ENCODE measurements at regions not wholly inside any gene's neighbourhood (a gene's known extent, or its start where the extent isn't known, plus 50 kb on each side); places are given as distances from the start of the nearest gene placed in this dataset.
"Not testable (repeated sequence)": the region's sequence is repeated elsewhere in the genome, so short reads cannot be mapped to it uniquely, and the experiment has no call there.

DNA sequence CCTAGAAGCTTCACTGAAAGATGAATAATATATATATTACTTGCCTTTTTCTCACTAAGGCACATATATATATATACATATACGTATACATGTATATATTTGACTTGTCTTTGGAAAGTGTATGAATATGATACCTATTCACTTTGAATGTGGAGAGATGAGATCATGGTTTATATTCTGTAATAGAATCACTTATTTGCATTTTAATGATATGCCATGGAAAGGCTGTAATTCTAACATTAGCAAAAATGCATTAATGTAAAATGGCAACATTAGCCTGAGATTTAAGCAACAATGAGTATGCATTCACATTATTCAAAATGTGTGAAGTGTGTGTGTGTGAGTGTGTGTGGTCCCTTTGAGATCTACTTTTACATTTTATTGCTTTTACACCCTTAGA, 54.5 kb upstream of the PRKD1 start:
- DNase-seq (ENCODE audit: low spot score) = no peak

DNA sequence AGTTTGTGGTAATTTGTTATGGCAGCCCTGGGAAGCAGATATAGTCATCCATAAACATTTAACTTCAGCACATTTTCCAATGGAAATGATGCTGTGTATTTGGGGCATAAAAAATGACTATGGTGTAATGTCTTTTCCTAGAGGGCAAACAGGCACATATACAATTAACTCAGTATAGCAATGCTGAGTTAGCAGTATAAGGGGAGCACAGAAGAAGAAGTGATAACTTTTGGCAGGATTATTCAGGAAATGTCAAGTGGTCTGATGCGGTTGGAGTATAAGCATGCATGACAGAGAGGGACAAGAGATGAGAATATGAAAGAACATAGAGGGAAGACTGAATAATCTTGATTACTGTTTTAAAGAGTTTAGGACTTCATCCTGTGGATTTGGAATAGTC, 55.3 kb upstream of the PRKD1 start:
- DNase-seq (ENCODE audit: low spot score) = no peak

DNA sequence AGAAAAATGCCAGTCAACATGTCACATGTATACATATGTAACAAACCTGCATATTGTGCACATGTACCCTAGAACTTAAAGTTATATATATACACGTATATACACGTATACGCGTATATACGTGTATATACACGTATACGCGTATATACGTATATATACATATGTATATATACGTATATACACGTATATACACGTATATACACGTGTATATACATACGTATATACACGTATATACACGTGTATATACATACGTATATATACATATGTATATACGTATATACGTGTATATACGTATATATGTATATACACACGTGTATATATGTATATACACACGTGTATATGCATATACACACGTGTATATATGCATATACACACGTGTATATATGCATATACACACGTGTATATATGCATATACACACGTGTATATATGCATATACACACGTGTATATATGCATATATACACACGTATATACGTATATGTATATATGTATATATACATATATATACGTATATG, 62.8 kb upstream of the PRKD1 start:
- not testable (repeated sequence) for DNase-seq (ENCODE audit: low spot score)

DNA sequence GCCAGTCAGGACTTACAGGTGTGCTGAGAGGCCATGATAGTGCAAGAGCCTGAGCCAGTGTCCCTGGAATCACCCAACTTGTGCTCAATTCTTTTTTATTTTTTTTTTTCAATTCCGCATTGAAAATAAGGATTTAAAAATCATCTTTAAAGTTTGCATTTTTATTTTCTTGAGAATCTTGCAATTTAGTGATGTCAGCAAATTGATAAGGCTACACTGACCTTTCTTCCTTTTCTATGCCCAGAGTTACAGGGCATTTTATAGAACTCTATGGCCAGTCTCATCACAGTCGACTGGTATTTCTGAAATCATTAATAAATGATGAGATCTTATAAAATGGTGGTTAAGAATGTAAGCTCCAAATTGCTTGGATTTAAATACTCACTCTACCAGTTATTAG, 63.3 kb upstream of the PRKD1 start:
- no peak for DNase-seq (ENCODE audit: low spot score)

DNA sequence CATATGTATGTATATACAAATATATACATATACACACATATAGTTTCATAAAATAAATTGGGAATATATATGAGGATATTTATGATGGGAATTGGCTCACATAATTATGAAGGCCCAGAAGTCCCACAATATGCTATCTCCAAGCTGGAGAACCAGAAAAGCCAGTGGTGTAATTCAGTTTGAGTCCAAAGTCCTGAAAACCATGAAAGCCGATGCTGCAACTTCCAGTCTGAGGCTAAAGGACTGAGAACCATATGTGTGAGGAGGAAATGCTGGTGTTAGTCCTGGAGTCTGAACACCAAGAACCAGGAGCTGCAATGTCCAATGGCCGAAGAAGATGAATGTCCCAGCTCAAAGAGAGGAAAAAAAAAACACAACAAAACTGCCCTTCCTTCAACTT, 65.5 kb upstream of the PRKD1 start:
- DNase-seq (ENCODE audit: low spot score) = no peak

DNA sequence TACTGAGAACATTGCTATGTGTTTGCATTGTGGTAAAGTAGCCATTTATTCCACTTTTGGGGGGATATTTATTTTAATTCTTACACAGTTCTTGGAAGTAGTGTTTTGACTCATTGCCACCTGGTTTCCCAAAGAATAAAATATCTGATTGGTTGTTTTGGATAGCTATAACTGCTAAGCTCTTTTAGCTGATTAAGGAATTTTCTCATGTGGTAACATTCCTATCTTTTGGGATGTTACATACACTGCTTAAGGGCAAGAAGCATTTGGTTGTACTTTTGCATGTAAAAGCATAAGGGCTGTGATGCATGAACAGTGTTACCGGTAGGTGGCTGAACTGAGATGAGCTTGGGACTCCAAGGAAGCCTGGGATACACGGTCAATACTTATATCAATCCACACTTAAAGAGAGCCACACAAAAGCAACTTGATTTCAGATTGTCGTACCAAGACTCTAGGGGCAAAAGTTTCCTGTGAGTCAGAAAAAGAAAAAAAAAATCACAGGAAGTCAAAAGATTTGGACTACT, 71.4 kb upstream of the PRKD1 start:
- DNase-seq (ENCODE audit: low spot score) = no peak

DNA sequence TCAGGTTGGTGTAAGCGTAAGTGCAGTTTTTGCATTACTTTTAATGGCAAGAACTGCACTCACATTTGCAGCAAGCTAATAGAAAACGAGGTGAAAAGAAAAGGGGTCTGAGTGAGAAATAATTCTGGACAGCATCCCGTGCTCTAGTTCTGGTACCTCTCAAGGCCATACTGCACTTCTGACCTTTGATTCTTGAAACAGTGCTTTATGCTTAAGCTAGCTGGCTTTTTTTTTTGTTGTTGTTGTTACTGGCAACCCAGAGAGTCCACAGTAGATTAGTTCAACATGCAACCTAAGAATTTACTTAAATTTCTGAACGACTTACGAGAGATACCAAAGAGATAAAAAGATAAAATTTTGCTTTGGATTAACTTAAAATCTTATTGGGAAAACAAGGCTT, 75.2 kb upstream of the PRKD1 start:
- DNase-seq (ENCODE audit: low spot score) = no peak

DNA sequence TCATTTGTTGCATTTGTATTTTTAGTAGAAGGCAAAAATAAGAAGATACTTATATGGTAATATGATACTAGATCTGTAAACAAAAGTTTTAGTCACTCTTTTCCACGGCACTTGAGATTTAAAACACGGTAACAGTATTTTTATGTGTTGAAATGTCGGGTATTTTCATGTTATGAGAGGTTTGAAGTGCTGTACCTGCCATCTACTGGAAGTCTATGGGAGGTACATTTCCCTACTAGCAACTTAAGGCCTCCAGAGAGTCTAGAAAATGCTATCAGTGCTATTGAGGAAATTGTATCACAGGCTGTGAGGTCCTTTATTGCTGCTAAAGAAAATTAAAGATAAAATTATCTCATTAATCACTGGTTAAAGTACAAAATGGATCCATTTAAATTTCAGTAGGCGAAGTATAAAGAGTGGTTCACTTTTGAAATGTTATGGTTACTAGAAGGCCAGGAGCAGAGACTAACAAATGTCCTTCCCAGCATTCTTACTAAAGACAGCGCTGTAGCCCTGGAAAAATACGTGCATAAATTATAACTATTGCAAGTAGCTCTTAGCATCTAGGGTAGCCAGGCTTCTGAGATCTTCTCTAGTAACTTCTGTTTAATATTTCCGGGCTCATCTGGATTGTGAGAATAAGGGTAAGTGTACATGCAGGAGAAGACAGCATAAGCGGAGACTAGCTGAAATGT, 77.6 kb upstream of the PRKD1 start:
- DNase-seq (ENCODE audit: low spot score) = peak; percentile 60

DNA sequence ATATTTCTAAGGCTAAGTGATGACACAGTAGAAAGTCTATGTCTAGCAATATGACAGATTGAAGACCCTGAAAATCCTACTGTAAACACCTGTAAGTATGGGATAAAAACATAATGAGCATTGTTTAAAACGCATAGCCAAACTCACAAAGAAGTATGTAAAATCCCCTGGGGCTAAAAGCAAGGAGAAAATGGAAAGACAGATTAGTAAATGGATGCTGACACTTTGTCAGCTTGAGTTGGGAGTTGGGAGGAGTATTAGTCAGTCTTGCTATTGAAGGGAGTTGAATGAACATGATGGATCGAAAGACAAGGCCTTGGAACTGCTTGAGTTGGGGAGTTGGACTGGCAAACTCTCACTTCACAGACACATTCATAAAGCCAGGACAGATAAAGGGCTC, 79.0 kb upstream of the PRKD1 start:
- DNase-seq (ENCODE audit: low spot score) = no peak

DNA sequence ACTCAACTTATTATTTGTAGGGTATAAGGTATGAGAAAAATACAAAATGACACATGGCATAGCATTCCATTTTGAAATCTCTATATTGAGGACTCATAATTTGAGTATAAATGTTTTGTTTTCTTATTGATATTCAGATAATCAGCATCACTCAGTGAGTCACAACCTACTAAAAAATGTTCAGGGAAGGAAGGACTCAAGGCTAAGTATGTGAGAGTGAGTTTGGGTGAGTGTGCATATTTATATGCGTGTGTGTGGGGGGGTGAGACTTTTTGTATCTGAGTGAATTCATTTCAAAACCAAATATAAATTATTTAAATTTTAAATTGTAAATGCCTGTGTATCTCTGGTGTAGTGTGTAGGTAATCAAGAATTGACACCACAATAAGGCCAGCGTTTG, 87.8 kb upstream of the PRKD1 start:
- no peak for DNase-seq (ENCODE audit: low spot score)

DNA sequence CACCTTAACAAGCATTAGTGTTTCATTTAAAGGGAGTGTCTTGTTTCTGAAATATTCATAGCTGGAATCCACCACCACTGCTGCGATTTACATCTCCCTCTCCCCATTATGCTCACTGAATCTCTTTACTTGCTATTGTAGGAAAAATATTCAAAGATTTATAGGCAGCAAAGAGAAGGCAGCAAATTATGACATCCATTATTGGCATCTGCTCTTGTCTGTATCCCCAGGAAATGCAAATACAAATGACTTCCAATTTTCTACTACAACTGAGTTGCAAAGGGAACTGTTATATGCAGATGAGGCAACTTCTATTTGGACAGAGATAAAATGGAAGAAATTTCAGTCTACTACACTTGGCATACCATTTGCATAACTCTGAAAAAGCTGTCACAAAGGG, 88.4 kb upstream of the PRKD1 start:
- no peak for DNase-seq (ENCODE audit: low spot score)

DNA sequence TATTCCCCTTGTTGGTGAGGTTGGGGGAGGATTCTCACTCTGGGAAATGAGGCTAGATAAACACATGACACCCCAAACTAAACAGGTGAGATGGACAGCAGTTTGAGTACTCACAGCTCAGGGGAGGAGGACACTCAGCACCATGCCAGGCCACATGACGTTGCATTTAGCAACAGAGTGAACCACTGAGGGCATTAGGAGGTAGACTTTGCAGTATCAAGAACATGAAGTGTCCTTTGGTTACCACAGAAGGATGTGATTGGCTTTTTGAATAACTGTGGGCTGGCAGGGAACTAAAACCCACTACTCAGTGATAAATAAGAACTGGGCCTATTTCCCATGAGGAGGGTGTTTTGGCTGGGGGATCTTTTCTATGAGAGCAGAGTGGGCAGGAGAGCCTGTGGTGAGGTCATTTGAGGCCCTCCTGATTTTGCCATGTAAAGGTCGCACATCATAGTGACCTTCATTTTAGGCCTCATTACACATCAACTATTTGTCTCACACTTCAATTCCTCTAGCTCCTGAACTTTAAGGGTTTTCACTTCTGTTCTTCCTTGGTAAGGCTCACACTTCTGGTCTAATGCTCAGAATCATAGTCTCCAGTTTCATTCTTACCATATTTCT, 89.8 kb upstream of the PRKD1 start:
- no peak for DNase-seq (ENCODE audit: low spot score)

DNA sequence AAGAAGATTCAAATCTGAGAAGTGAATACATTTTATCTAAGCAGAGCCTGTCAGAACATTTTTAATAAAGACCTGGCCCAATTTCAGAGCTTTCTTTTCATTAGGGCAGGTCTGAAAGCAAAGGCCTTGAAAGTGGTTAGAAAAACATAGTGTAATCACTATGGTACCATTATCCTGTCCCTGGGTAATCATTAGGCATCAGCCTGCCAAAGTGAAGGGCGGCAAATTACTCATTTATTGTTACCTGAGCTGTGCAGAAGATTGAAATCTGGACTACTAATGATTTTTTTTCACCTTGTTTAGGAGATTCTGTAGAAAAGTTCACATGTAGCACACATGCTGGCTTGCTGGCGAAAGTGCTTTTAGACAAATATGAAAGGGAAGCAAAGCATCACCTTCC, 92.6 kb upstream of the PRKD1 start:
- DNase-seq (ENCODE audit: low spot score) = no peak

DNA sequence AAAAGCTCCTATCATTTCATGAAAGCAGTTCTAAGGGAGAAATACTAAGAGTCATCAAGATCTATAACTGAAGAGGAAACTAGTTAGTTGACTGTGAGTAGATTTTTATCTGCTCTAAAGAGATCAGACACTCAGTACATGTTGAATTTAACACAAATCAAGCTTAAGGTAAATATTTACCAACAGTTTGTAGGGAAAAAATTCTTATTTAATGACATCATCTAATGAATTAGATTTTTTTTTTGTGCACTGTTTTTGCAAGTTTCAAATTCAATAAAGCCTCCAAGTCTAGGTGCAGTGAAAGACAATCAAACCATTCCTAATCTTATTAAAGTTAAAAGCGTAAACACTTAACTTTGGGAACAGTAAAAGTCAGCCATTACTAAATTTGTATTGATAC, 93.0 kb upstream of the PRKD1 start:
- DNase-seq (ENCODE audit: low spot score) = no peak

DNA sequence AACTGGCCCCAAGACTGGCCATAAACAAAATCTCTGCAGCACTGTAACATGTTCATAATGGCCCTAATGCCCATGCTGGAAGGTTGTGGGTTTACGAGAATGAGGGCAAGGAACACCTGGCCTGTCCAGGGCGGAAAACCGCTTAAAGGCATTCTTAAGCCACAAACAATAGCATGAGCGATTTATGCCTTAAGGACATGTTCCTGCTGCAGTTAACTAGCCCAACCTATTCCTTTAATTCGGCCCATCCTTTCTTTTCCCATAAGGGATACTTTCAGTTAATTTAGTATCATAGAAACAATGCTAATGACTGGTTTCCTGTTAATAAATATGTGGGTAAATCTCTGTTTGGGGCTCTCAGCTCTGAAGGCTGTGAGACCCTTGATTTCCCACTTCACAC, 95.7 kb upstream of the PRKD1 start:
- not testable (repeated sequence) for DNase-seq (ENCODE audit: low spot score)

DNA sequence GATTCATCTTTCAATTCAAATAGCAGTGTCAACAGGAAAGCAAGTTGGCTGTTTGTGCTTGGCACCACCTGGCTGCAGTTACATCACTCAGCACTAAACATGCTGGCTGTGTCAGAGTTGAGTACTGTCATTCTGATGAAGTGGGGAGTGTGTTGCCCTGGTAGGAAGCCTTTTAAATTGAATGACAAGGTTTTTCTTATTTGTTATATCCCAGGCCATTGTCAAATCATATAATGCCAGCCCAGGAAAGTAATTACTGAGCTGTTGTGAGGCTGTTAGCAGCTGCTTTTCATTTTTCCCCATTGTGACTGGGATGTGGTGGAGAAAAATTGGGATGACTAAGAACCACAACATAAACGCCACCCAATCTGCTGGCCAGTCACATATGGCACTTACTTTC, 106.5 kb upstream of the PRKD1 start:
- no peak for DNase-seq (ENCODE audit: low spot score)

DNA sequence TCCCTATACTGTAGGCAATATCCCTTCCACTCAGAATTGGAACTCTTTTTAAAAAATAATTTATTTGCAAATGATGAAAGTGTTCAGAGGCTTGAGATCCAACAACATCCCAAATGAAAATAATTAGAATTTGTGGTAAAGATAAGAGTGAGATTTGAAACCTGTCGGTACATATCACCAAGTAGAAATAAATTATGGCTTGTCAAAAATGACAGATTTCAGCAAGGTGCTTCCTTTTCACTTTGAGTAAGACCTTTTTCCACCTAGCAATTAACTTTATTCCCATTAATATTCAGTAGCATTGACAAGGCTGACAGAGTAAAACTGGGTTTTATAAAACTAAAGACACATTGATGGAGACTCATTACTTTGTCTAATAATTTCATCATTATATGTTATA, 107.7 kb upstream of the PRKD1 start:
- DNase-seq (ENCODE audit: low spot score) = no peak

DNA sequence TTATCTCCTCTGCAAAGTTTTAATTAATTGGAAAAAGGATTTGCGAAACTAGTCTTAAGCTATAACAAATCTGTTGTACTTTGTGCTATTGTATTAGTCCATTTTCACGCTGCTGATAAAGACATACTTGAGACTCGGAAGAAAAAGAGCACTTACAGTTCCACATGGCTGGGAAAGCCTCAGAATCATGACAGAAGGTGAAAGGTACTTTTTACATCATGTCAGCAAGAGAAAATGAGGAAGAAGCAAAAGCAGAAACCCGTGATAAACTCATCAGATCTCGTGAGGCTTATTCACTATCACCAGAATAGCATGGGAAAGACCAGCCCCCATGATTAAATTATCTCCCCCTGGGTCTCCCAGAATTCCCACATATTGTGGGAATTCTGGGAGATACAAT, 118.1 kb upstream of the PRKD1 start:
- DNase-seq (ENCODE audit: low spot score) = no peak

DNA sequence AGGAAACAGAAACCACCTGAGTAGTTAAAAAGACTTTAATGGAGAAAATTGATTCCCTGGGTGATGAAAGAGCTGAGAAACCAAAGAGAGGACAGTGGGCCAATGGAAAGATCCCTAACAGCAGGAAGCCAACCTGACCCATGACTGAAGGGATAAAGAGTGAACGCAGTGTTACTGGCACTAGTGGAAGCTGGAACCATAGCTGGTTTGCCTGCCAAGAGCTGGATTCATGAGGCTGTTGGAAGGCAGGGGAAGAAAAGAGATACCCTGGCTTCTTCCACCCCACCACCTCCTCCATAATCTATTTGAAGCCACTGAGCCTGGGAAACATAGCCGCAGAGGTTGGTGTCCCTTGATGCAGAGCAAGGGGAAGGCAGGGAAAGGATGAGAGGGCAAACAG, 125.5 kb upstream of the PRKD1 start:
- DNase-seq (ENCODE audit: low spot score) = no peak

DNA sequence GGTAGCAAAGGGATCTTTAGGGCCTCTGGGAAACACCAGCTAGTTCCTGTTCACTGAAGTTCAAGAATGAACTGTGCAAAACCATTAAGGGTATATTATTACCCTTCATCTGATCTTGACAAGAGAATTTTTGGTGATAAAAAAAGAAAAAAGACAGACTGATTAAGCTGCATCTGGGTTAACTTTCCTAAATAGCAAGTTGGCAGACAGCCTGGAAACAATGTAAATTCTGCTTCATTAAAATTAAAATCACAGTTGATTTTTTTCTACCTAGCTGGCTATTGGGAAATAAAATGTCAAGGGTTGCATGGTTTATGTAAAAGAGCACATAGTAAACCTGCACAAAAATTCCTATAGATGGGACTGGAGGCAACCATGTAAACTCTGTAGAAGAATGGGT, 126.6 kb upstream of the PRKD1 start:
- no peak for DNase-seq (ENCODE audit: low spot score)

DNA sequence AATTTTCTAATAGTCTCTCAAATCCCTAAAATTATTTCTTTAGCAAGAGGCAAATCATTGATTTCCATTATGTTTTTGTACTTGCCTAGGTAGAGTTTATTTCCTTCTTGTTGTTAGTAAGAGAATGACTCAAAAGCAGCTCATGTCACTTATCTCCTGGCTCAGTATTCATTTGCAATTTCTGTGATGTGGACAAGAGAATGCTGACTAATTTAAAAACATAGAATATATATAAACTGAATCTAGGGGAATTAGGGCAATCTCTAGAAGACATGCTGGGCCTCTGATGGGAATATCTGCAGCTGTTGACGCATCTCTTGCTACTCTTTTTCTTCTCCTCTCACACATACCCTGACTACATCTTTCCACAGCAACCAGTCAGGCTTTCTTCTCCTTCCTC, 130.8 kb upstream of the PRKD1 start:
- no peak for DNase-seq (ENCODE audit: low spot score)

DNA sequence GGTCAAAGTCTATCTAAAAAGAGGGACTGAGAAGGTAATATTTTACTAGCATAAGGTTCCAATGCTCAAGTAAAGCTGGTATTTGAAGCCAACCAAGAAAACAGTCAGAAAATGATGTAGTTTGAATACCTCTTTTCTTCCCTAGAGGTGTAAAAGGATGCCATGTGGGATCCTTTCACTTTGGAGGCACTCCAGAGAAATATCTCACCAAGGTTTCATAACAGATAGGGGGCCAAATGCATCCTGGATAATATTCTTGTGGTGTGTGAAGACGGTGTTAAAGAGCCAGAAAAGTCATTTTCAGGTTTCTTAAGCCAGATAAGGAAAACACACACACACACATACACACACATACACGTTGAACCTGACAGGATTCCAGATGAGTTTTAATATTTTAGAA, 136.1 kb upstream of the PRKD1 start:
- DNase-seq (ENCODE audit: low spot score) = no peak

DNA sequence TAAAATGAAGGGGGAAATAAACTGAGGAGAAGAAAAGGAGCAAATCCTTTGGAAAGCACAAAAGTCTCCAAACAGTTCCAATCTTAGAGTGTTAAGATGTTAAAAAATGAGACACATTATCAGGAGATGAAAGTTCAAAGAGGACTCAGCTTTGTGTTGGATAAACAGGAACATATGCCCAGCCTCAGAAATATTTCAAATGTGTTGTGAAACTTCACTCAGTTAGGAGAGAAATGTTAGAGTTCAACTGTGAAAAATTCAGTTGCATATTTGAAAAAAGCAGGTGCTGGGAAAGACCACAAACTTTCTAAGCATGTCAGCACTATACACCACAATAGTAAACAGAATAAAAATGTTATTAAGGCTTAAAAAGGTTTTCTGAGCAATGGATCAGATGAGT, 136.8 kb upstream of the PRKD1 start:
- DNase-seq (ENCODE audit: low spot score) = no peak

DNA sequence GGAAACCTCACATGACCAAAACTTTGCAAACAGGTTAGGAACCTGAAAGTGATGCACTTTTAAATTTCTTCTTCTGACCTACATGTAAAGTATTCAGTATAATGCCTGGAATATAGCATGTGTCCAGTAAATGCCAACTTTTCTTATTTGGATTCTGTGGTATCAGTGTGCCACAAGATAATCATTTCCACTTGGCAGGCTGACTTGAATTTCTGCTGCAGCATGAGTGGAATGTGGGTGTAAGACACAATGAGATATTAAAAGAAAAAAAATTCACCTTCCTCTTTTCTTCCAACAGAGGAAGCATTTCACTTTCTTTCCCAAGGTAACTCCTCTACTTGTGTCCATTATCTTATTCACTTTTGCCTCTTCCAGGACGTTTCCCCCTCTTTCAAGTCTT, 141.9 kb upstream of the PRKD1 start:
- DNase-seq (ENCODE audit: low spot score) = no peak
